Esophagus squamous epithelium (tissue), 4 donors: ENCODE measurements at regions not wholly inside any gene's neighbourhood (a gene's known extent, or its start where the extent isn't known, plus 50 kb on each side); places are given as distances from the start of the nearest gene placed in this dataset.

Experiments used
- POLR2A ChIP-seq, 4 donors: fragments of 450-650 bp; IDR thresholded peaks; one replicate each; pipeline ENCODE4 v1.6.1; 2017; ENCODE audit warnings: antibody characterized with exemption in 4 of 4, mild to moderate bottlenecking in 4 of 4, moderate library complexity in 3 of 4
- TF ChIP-seq, protein P1 (sequence below), 6 experiments: fragments of 450-650 bp in 4 of 6; fragments of 200-600 bp in 2 of 6; sonication (generic) in 2 of 6; IDR thresholded peaks; one replicate each; pipeline ENCODE4 v1.5.1; 2016 to 2019; ENCODE audit warnings: antibody characterized with exemption in 6 of 6, mild to moderate bottlenecking in 4 of 6, moderate library complexity in 4 of 6

DNA sequence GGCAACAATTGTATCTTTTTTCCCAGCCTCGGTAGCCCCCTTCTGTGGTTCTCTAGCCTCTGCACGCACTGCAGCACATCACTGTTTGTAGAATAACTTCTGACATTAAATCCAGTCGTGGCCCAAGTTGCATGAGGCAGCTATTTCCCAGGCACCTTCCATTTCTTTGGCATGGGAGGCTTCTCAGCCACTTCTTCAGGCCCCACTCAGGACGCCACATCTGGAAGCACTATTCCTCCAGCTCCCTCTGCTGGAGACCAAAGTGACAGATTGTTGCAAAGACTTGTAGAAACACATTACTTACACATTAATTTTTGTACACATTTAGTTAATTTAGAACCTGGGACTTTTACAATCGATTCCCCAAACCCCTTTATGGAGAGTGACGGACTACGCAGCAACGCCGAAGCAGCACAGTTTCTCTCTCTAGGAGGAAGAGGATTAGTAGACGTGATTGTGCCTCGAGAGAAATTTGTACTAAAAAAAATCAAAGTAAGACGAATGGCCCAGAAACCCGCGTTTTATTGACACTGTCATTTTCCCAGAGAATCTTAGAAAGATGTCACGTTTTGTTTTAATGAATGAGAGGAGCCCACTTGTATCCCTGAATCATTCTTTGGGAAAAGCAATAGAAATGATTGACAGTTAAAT is 57.8 kb upstream of the RGPD5 start:
- TF ChIP-seq, protein P1, sequence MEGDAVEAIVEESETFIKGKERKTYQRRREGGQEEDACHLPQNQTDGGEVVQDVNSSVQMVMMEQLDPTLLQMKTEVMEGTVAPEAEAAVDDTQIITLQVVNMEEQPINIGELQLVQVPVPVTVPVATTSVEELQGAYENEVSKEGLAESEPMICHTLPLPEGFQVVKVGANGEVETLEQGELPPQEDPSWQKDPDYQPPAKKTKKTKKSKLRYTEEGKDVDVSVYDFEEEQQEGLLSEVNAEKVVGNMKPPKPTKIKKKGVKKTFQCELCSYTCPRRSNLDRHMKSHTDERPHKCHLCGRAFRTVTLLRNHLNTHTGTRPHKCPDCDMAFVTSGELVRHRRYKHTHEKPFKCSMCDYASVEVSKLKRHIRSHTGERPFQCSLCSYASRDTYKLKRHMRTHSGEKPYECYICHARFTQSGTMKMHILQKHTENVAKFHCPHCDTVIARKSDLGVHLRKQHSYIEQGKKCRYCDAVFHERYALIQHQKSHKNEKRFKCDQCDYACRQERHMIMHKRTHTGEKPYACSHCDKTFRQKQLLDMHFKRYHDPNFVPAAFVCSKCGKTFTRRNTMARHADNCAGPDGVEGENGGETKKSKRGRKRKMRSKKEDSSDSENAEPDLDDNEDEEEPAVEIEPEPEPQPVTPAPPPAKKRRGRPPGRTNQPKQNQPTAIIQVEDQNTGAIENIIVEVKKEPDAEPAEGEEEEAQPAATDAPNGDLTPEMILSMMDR (IDR thresholded peaks at IDR 0.05): peak; percentile 50 to 83 (median 72)
- no peak for TF ChIP-seq POLR2A (IDR thresholded peaks at IDR 0.05)
